ENCODE measurements at regions not wholly inside any gene's neighbourhood (a gene's known extent, or its start where the extent isn't known, plus 50 kb on each side); places are given as distances from the start of the nearest gene placed in this dataset.

- Histone ChIP-seq H3K9me2 (replicated peaks; ENCODE audit: insufficient read depth) (no peaks in the 10 kb centered on the region), H2AFZ (no peak overlapping the region), H3K27ac (no peak overlapping the region), H3K4me3 (no peak overlapping the region), H4K20me1 (ENCODE audit: insufficient read depth, poor library complexity, severe bottlenecking) (no peaks in the 10 kb centered on the region), H3K79me2 (no peaks in the 10 kb centered on the region), H3K4me1 (ENCODE audit: insufficient read depth) (no peaks in the 10 kb centered on the region), H3K9me3 (ENCODE audit: low read depth) (no peaks in the 10 kb centered on the region), H3K36me3 (replicated peaks; ENCODE audit: insufficient read depth, low read depth) (no peaks in the 10 kb centered on the region), H3K27me3 (no peaks in the 10 kb centered on the region), H3K4me2 (no peak overlapping the region)
- no peak for DNase-seq (ENCODE audit: low spot score)
- 83% methylated on average over 19 of the region's 19 CpGs for WGBS (ENCODE audit: low lambda C conversion rate, missing lambda C conversion rate)
- TF ChIP-seq CTCF (IDR thresholded peaks at IDR 0.05; ENCODE audit: poor library complexity): no peak
- no peak for TF ChIP-seq EZH2 (IDR thresholded peaks at IDR 0.05; ENCODE audit: borderline replicate concordance)
- no peak for TF ChIP-seq EZH2phosphoT487 (IDR thresholded peaks at IDR 0.05; ENCODE audit: low read depth, severe bottlenecking, unreplicated experiment)
These were observed 71.3 kb upstream of the ACSL1 start for GRCh38 chr4:184896868-184897715.

DNA sequence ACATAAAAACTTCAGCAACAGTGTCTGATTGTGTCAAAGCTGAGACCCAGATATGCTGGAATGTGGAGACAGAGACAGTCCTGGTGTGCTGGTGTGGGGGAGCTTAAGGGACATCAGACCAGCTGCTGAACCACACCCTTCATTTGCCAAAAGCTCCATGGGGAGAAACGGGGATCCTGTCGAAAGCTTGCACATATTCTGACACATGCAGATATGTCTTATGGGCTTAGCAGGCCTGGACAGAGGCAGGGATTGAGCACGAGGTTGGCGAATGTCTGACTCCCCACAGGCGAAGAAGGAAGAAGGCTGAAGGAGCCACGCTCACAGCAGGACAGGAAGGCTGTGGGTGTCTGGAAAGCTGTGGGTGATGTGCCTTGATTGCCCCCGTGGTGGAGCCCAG is 72.1 kb upstream of the ACSL1 start:
- Histone ChIP-seq H2AFZ (no peak overlapping the region), H3K79me2 (no peaks in the 10 kb centered on the region), H3K36me3 (replicated peaks; ENCODE audit: insufficient read depth, low read depth) (no peaks in the 10 kb centered on the region), H3K27ac (no peak overlapping the region), H3K9me3 (ENCODE audit: low read depth) (no peaks in the 10 kb centered on the region), H3K9me2 (replicated peaks; ENCODE audit: insufficient read depth) (no peaks in the 10 kb centered on the region), H3K4me3 (no peak overlapping the region), H3K4me1 (ENCODE audit: insufficient read depth) (no peaks in the 10 kb centered on the region), H3K27me3 (no peaks in the 10 kb centered on the region), H3K4me2 (no peak overlapping the region), H4K20me1 (ENCODE audit: insufficient read depth, poor library complexity, severe bottlenecking) (no peaks in the 10 kb centered on the region)
- no peak for DNase-seq (ENCODE audit: low spot score)
- 72% methylated on average over 7 of the region's 7 CpGs for WGBS (ENCODE audit: low lambda C conversion rate, missing lambda C conversion rate)
- TF ChIP-seq CTCF (IDR thresholded peaks at IDR 0.05; ENCODE audit: poor library complexity) (no peak), EZH2 (IDR thresholded peaks at IDR 0.05; ENCODE audit: borderline replicate concordance) (no peak), EZH2phosphoT487 (IDR thresholded peaks at IDR 0.05; ENCODE audit: low read depth, severe bottlenecking, unreplicated experiment) (no peak)

DNA sequence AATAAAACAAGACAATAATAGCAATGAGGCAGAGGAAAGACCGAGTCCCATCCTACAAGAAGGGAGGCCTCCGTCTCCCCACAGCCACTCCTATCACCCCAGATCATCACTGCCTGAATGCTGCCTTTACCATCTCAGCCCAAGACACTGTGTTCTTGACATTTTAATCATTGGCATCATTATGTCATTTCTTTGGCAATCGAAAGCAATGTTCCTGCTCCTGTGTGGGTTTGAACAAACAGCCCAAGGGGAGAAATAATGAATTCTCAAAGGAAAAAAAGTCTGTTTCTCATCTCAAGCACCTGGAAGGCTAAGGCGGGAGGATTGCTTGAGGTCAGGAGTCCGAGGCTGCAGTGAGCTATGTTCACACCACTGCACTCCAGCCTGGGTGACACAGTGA is 73.0 kb upstream of the ACSL1 start:
- H3K4me3 ChIP-seq: no peak overlapping the region
- 85% methylated on average over 5 of the region's 5 CpGs for whole genome bisulfite sequencing (ENCODE audit: low lambda C conversion rate, missing lambda C conversion rate)
- TF ChIP-seq CTCF (IDR thresholded peaks at IDR 0.05; ENCODE audit: poor library complexity) (no peak), EZH2phosphoT487 (IDR thresholded peaks at IDR 0.05; ENCODE audit: low read depth, severe bottlenecking, unreplicated experiment) (no peak), EZH2 (IDR thresholded peaks at IDR 0.05; ENCODE audit: borderline replicate concordance) (no peak)
- no peaks in the 10 kb centered on the region for H3K79me2 ChIP-seq
- H3K9me2 ChIP-seq (replicated peaks; ENCODE audit: insufficient read depth): no peaks in the 10 kb centered on the region
- DNase-seq (ENCODE audit: low spot score): no peak
- H3K27me3 ChIP-seq: no peaks in the 10 kb centered on the region
- H2AFZ ChIP-seq: no peak overlapping the region
- no peak overlapping the region for H3K27ac ChIP-seq
- no peaks in the 10 kb centered on the region for H3K36me3 ChIP-seq (replicated peaks; ENCODE audit: insufficient read depth, low read depth)
- no peaks in the 10 kb centered on the region for H4K20me1 ChIP-seq (ENCODE audit: insufficient read depth, poor library complexity, severe bottlenecking)
- H3K4me2 ChIP-seq: no peak overlapping the region
- H3K9me3 ChIP-seq (ENCODE audit: low read depth): no peaks in the 10 kb centered on the region
- H3K4me1 ChIP-seq (ENCODE audit: insufficient read depth): no peaks in the 10 kb centered on the region
